ENCODE measurements at regions not wholly inside any gene's neighbourhood (a gene's known extent, or its start where the extent isn't known, plus 50 kb on each side); places are given as distances from the start of the nearest gene placed in this dataset.

GRCh38 chr9:99472240-99472915 lies 250.3 kb downstream of the SEC61B start:
- H3K4me1 ChIP-seq (ENCODE audit: insufficient read depth, low read length) = peaks cover 1% of the 10 kb centered on the region
- H3K36me3 ChIP-seq (ENCODE audit: insufficient read depth, low read length) = no peaks in the 10 kb centered on the region
- no peak overlapping the region for H2AFZ ChIP-seq (ENCODE audit: low read depth, low read length)
- no peaks in the 10 kb centered on the region for H3K9me3 ChIP-seq (ENCODE audit: low read length)
- no peak overlapping the region for H3K4me3 ChIP-seq (ENCODE audit: low read length)
- peaks cover 4% of the 10 kb centered on the region for H3K27me3 ChIP-seq (ENCODE audit: insufficient read depth, low read length)

GRCh38 chr9:99472916-99473245 lies 250.8 kb downstream of the SEC61B start:
- no peaks in the 10 kb centered on the region for H3K4me1 ChIP-seq (ENCODE audit: insufficient read depth, low read length)
- no peak overlapping the region for H3K4me3 ChIP-seq (ENCODE audit: low read length)
- H3K9me3 ChIP-seq (ENCODE audit: low read length) = no peaks in the 10 kb centered on the region
- no peak overlapping the region for H2AFZ ChIP-seq (ENCODE audit: low read depth, low read length)
- peaks cover 4% of the 10 kb centered on the region for H3K27me3 ChIP-seq (ENCODE audit: insufficient read depth, low read length)
- no peaks in the 10 kb centered on the region for H3K36me3 ChIP-seq (ENCODE audit: insufficient read depth, low read length)

- Histone ChIP-seq H3K9me3 (ENCODE audit: low read length) (no peaks in the 10 kb centered on the region), H3K4me3 (ENCODE audit: low read length) (no peak overlapping the region), H3K36me3 (ENCODE audit: insufficient read depth, low read length) (no peaks in the 10 kb centered on the region), H2AFZ (ENCODE audit: low read depth, low read length) (no peak overlapping the region), H3K4me1 (ENCODE audit: insufficient read depth, low read length) (no peaks in the 10 kb centered on the region), H3K27me3 (ENCODE audit: insufficient read depth, low read length) (peaks cover 4% of the 10 kb centered on the region)
Measured at GRCh38 chr9:99474186-99474585, 252.1 kb downstream of the SEC61B start.

- Histone ChIP-seq H2AFZ (ENCODE audit: low read depth, low read length) (no peak overlapping the region), H3K4me1 (ENCODE audit: insufficient read depth, low read length) (no peaks in the 10 kb centered on the region), H3K36me3 (ENCODE audit: insufficient read depth, low read length) (no peaks in the 10 kb centered on the region), H3K9me3 (ENCODE audit: low read length) (no peaks in the 10 kb centered on the region), H3K27me3 (ENCODE audit: insufficient read depth, low read length) (no peaks in the 10 kb centered on the region), H3K4me3 (ENCODE audit: low read length) (no peak overlapping the region)
Measured at GRCh38 chr9:99475401-99476065, 253.5 kb downstream of the SEC61B start.

GRCh38 chr9:99478469-99479027 lies 256.5 kb downstream of the SEC61B start:
- Histone ChIP-seq H3K36me3 (ENCODE audit: insufficient read depth, low read length) (no peaks in the 10 kb centered on the region), H3K4me3 (ENCODE audit: low read length) (no peak overlapping the region), H3K9me3 (ENCODE audit: low read length) (no peaks in the 10 kb centered on the region), H3K27me3 (ENCODE audit: insufficient read depth, low read length) (no peaks in the 10 kb centered on the region), H2AFZ (ENCODE audit: low read depth, low read length) (no peak overlapping the region), H3K4me1 (ENCODE audit: insufficient read depth, low read length) (no peaks in the 10 kb centered on the region)

GRCh38 chr9:99479929-99480328 lies 257.8 kb downstream of the SEC61B start:
- H3K4me3 ChIP-seq (ENCODE audit: low read length) = no peak overlapping the region

GRCh38 chr9:99485459-99485858 lies 263.4 kb downstream of the SEC61B start:
- H3K4me1 ChIP-seq (ENCODE audit: insufficient read depth, low read length) = no peaks in the 10 kb centered on the region
- H3K9me3 ChIP-seq (ENCODE audit: low read length) = no peaks in the 10 kb centered on the region
- no peak overlapping the region for H2AFZ ChIP-seq (ENCODE audit: low read depth, low read length)
- no peaks in the 10 kb centered on the region for H3K27me3 ChIP-seq (ENCODE audit: insufficient read depth, low read length)
- no peaks in the 10 kb centered on the region for H3K36me3 ChIP-seq (ENCODE audit: insufficient read depth, low read length)
- H3K4me3 ChIP-seq (ENCODE audit: low read length) = no peak overlapping the region

More at GRCh38 chr9:99479929-99480328, 257.8 kb downstream of the SEC61B start:
- Histone ChIP-seq H3K36me3 (ENCODE audit: insufficient read depth, low read length) (no peaks in the 10 kb centered on the region), H2AFZ (ENCODE audit: low read depth, low read length) (no peak overlapping the region), H3K4me1 (ENCODE audit: insufficient read depth, low read length) (no peaks in the 10 kb centered on the region), H3K9me3 (ENCODE audit: low read length) (no peaks in the 10 kb centered on the region), H3K27me3 (ENCODE audit: insufficient read depth, low read length) (no peaks in the 10 kb centered on the region)

- no peaks in the 10 kb centered on the region for H3K4me1 ChIP-seq (ENCODE audit: insufficient read depth, low read length)
- H3K4me3 ChIP-seq (ENCODE audit: low read length) = no peak overlapping the region
- no peak overlapping the region for H2AFZ ChIP-seq (ENCODE audit: low read depth, low read length)
- no peaks in the 10 kb centered on the region for H3K27me3 ChIP-seq (ENCODE audit: insufficient read depth, low read length)
- no peaks in the 10 kb centered on the region for H3K36me3 ChIP-seq (ENCODE audit: insufficient read depth, low read length)
- H3K9me3 ChIP-seq (ENCODE audit: low read length) = no peaks in the 10 kb centered on the region
Measured at GRCh38 chr9:99486684-99487083, 264.6 kb downstream of the SEC61B start.

- H3K27me3 ChIP-seq (ENCODE audit: insufficient read depth, low read length) = no peaks in the 10 kb centered on the region
Measured at GRCh38 chr9:99488131-99489059, 266.3 kb downstream of the SEC61B start.

GRCh38 chr9:99489060-99489413 lies 267.0 kb downstream of the SEC61B start:
- Histone ChIP-seq H3K27me3 (ENCODE audit: insufficient read depth, low read length) (no peaks in the 10 kb centered on the region), H3K4me1 (ENCODE audit: insufficient read depth, low read length) (no peaks in the 10 kb centered on the region), H3K4me3 (ENCODE audit: low read length) (no peak overlapping the region), H2AFZ (ENCODE audit: low read depth, low read length) (no peak overlapping the region), H3K9me3 (ENCODE audit: low read length) (no peaks in the 10 kb centered on the region), H3K36me3 (ENCODE audit: insufficient read depth, low read length) (no peaks in the 10 kb centered on the region)

More at GRCh38 chr9:99488131-99489059, 266.3 kb downstream of the SEC61B start:
- Histone ChIP-seq H2AFZ (ENCODE audit: low read depth, low read length) (no peak overlapping the region), H3K4me3 (ENCODE audit: low read length) (no peak overlapping the region), H3K9me3 (ENCODE audit: low read length) (no peaks in the 10 kb centered on the region), H3K4me1 (ENCODE audit: insufficient read depth, low read length) (no peaks in the 10 kb centered on the region), H3K36me3 (ENCODE audit: insufficient read depth, low read length) (no peaks in the 10 kb centered on the region)

GRCh38 chr9:99490729-99491128 lies 268.6 kb downstream of the SEC61B start:
- H3K27me3 ChIP-seq (ENCODE audit: insufficient read depth, low read length) = no peaks in the 10 kb centered on the region
- H3K36me3 ChIP-seq (ENCODE audit: insufficient read depth, low read length) = no peaks in the 10 kb centered on the region
- no peak overlapping the region for H3K4me3 ChIP-seq (ENCODE audit: low read length)
- H2AFZ ChIP-seq (ENCODE audit: low read depth, low read length) = no peak overlapping the region
- no peaks in the 10 kb centered on the region for H3K9me3 ChIP-seq (ENCODE audit: low read length)
- no peaks in the 10 kb centered on the region for H3K4me1 ChIP-seq (ENCODE audit: insufficient read depth, low read length)

GRCh38 chr9:99491408-99492158 lies 269.5 kb downstream of the SEC61B start:
- Histone ChIP-seq H3K36me3 (ENCODE audit: insufficient read depth, low read length) (no peaks in the 10 kb centered on the region), H3K9me3 (ENCODE audit: low read length) (no peaks in the 10 kb centered on the region), H3K4me1 (ENCODE audit: insufficient read depth, low read length) (peaks cover 1% of the 10 kb centered on the region), H2AFZ (ENCODE audit: low read depth, low read length) (no peak overlapping the region), H3K4me3 (ENCODE audit: low read length) (no peak overlapping the region), H3K27me3 (ENCODE audit: insufficient read depth, low read length) (no peaks in the 10 kb centered on the region)

All from neuron (in vitro differentiated cells).